ENCODE measurements at regions not wholly inside any gene's neighbourhood (a gene's known extent, or its start where the extent isn't known, plus 50 kb on each side); places are given as distances from the start of the nearest gene placed in this dataset.
"Not testable (repeated sequence)": the region's sequence is repeated elsewhere in the genome, so short reads cannot be mapped to it uniquely, and the experiment has no call there.

- Histone ChIP-seq H3K79me2 (ENCODE audit: insufficient read depth, low read depth) (no peaks in the 10 kb centered on the region), H3K27me3 (ENCODE audit: insufficient read depth, low read depth) (no peaks in the 10 kb centered on the region), H3K36me3 (ENCODE audit: insufficient read depth) (no peaks in the 10 kb centered on the region), H3K27ac (no peak overlapping the region), H4K20me1 (ENCODE audit: insufficient read depth) (no peaks in the 10 kb centered on the region), H2AFZ (ENCODE audit: low read depth) (no peak overlapping the region), H3K4me1 (ENCODE audit: low read depth, poor library complexity, severe bottlenecking) (no peaks in the 10 kb centered on the region), H3K4me2 (no peak overlapping the region), H3K4me3 (IDR thresholded peaks at IDR 0.05; ENCODE audit: insufficient read depth, low read depth, low read length) (no peak overlapping the region), H3K9ac (no peak overlapping the region)
- TF ChIP-seq CTCF (conservative IDR thresholded peaks at IDR 0.05; ENCODE audit: low read depth, low read length), result no peak
These were observed 238.2 kb upstream of the DIO3 start for GRCh38 chr14:101323111-101323510.

- H3K9ac ChIP-seq; H4K20me1 ChIP-seq (ENCODE audit: insufficient read depth); H3K4me3 ChIP-seq (IDR thresholded peaks at IDR 0.05; ENCODE audit: insufficient read depth, low read depth, low read length); H3K4me1 ChIP-seq (ENCODE audit: low read depth, poor library complexity, severe bottlenecking); H3K79me2 ChIP-seq (ENCODE audit: insufficient read depth, low read depth); H3K36me3 ChIP-seq (ENCODE audit: insufficient read depth); H2AFZ ChIP-seq (ENCODE audit: low read depth); H3K4me2 ChIP-seq; H3K27ac ChIP-seq; H3K27me3 ChIP-seq (ENCODE audit: insufficient read depth, low read depth): not testable (repeated sequence)
These were observed 237.6 kb upstream of the DIO3 start for GRCh38 chr14:101323614-101324235.

- Histone ChIP-seq H3K4me2 (no peak overlapping the region), H3K4me1 (ENCODE audit: low read depth, poor library complexity, severe bottlenecking) (no peaks in the 10 kb centered on the region)
- TF ChIP-seq CTCF (conservative IDR thresholded peaks at IDR 0.05; ENCODE audit: low read depth, low read length), result no peak
These were observed 236.0 kb upstream of the DIO3 start for GRCh38 chr14:101325319-101325718.

GRCh38 chr14:101328412-101329028 lies 232.8 kb upstream of the DIO3 start:
- no peaks in the 10 kb centered on the region for H3K79me2 ChIP-seq (ENCODE audit: insufficient read depth, low read depth)
- H3K27me3 ChIP-seq (ENCODE audit: insufficient read depth, low read depth), result no peaks in the 10 kb centered on the region; the same call in 1 of the 2 replicates
- no peaks in the 10 kb centered on the region for H3K4me1 ChIP-seq (ENCODE audit: low read depth, poor library complexity, severe bottlenecking)
- no peak overlapping the region for H3K4me2 ChIP-seq
- no peaks in the 10 kb centered on the region for H4K20me1 ChIP-seq (ENCODE audit: insufficient read depth)
- H3K9ac ChIP-seq, result no peak overlapping the region
- no peak for TF ChIP-seq CTCF (conservative IDR thresholded peaks at IDR 0.05; ENCODE audit: low read depth, low read length)
- no peak overlapping the region for H3K27ac ChIP-seq
- no peaks in the 10 kb centered on the region for H3K36me3 ChIP-seq (ENCODE audit: insufficient read depth)
- H3K4me3 ChIP-seq (IDR thresholded peaks at IDR 0.05; ENCODE audit: insufficient read depth, low read depth, low read length), result no peak overlapping the region
- H2AFZ ChIP-seq (ENCODE audit: low read depth), result no peak overlapping the region

More at GRCh38 chr14:101325319-101325718, 236.0 kb upstream of the DIO3 start:
- Histone ChIP-seq H3K27me3 (ENCODE audit: insufficient read depth, low read depth) (no peaks in the 10 kb centered on the region), H3K79me2 (ENCODE audit: insufficient read depth, low read depth) (no peaks in the 10 kb centered on the region), H2AFZ (ENCODE audit: low read depth) (no peak overlapping the region), H4K20me1 (ENCODE audit: insufficient read depth) (no peaks in the 10 kb centered on the region), H3K36me3 (ENCODE audit: insufficient read depth) (no peaks in the 10 kb centered on the region), H3K27ac (no peak overlapping the region), H3K4me3 (IDR thresholded peaks at IDR 0.05; ENCODE audit: insufficient read depth, low read depth, low read length) (no peak overlapping the region), H3K9ac (no peak overlapping the region)
